ENCODE measurements at regions not wholly inside any gene's neighbourhood (a gene's known extent, or its start where the extent isn't known, plus 50 kb on each side); places are given as distances from the start of the nearest gene placed in this dataset.

GRCh38 chr21:20737227-20737913 lies 260.8 kb upstream of the NCAM2 start:
- no peak for DNase-seq (ENCODE audit: low read depth, low spot score)

- no peak for DNase-seq (ENCODE audit: low read depth, low spot score)
Measured at GRCh38 chr21:20739421-20739820, 258.8 kb upstream of the NCAM2 start.

GRCh38 chr21:20741445-20741844 lies 256.8 kb upstream of the NCAM2 start:
- DNase-seq (ENCODE audit: low read depth, low spot score): no peak

GRCh38 chr21:20760221-20760620 lies 238.0 kb upstream of the NCAM2 start:
- DNase-seq (ENCODE audit: low read depth, low spot score): no peak

GRCh38 chr21:20774737-20775136 lies 223.5 kb upstream of the NCAM2 start:
- no peak for DNase-seq (ENCODE audit: low read depth, low spot score)

GRCh38 chr21:20779321-20779720 lies 218.9 kb upstream of the NCAM2 start:
- no peak for DNase-seq (ENCODE audit: low read depth, low spot score)

- no peak for DNase-seq (ENCODE audit: low read depth, low spot score)
Measured at GRCh38 chr21:20783611-20784010, 214.6 kb upstream of the NCAM2 start.

GRCh38 chr21:20789729-20790500 lies 208.3 kb upstream of the NCAM2 start:
- DNase-seq (ENCODE audit: low read depth, low spot score): no peak

GRCh38 chr21:20800106-20800505 lies 198.1 kb upstream of the NCAM2 start:
- no peak for DNase-seq (ENCODE audit: low read depth, low spot score)

- DNase-seq (ENCODE audit: low read depth, low spot score): no peak
Measured at GRCh38 chr21:20802201-20802600, 196.0 kb upstream of the NCAM2 start.

GRCh38 chr21:20802631-20803260 lies 195.5 kb upstream of the NCAM2 start:
- DNase-seq (ENCODE audit: low read depth, low spot score): no peak

GRCh38 chr21:20811702-20812101 lies 186.5 kb upstream of the NCAM2 start:
- DNase-seq (ENCODE audit: low read depth, low spot score): no peak

- DNase-seq (ENCODE audit: low read depth, low spot score): no peak
Measured at GRCh38 chr21:20814090-20814489, 184.1 kb upstream of the NCAM2 start.

- DNase-seq (ENCODE audit: low read depth, low spot score): no peak
Measured at GRCh38 chr21:20822666-20823065, 175.5 kb upstream of the NCAM2 start.

- no peak for DNase-seq (ENCODE audit: low read depth, low spot score)
Measured at GRCh38 chr21:20852866-20853265, 145.3 kb upstream of the NCAM2 start.

GRCh38 chr21:20856926-20857325 lies 141.3 kb upstream of the NCAM2 start:
- no peak for DNase-seq (ENCODE audit: low read depth, low spot score)

- no peak for DNase-seq (ENCODE audit: low read depth, low spot score)
Measured at GRCh38 chr21:20874202-20874601, 124.0 kb upstream of the NCAM2 start.

GRCh38 chr21:20875742-20876141 lies 122.5 kb upstream of the NCAM2 start:
- peak; percentile 3 for DNase-seq (ENCODE audit: low read depth, low spot score)

GRCh38 chr21:20877976-20878375 lies 120.2 kb upstream of the NCAM2 start:
- DNase-seq (ENCODE audit: low read depth, low spot score): no peak

GRCh38 chr21:20882462-20883407 lies 115.5 kb upstream of the NCAM2 start:
- peak; percentile 51 for DNase-seq (ENCODE audit: low read depth, low spot score)

GRCh38 chr21:20883408-20883800 lies 114.8 kb upstream of the NCAM2 start:
- no peak for DNase-seq (ENCODE audit: low read depth, low spot score)

GRCh38 chr21:20902511-20902910 lies 95.7 kb upstream of the NCAM2 start:
- no peak for DNase-seq (ENCODE audit: low read depth, low spot score)
